ENCODE measurements at regions not wholly inside any gene's neighbourhood (a gene's known extent, or its start where the extent isn't known, plus 50 kb on each side); places are given as distances from the start of the nearest gene placed in this dataset.

- no peak for TF ChIP-seq EZH2 (IDR thresholded peaks at IDR 0.05; ENCODE audit: low read depth, unreplicated experiment)
- TF ChIP-seq CTCF (conservative IDR thresholded peaks at IDR 0.05; ENCODE audit: low read depth in 2 of 2) = no peak
- TF ChIP-seq REST (IDR thresholded peaks at IDR 0.05; ENCODE audit: unreplicated experiment) = no peak
- TF ChIP-seq POLR2AphosphoS5 (IDR thresholded peaks at IDR 0.05; ENCODE audit: low read depth) = no peak
- TF ChIP-seq CREB1 (CRISPR knock-in tag; IDR thresholded peaks at IDR 0.05; ENCODE audit: low read depth) = no peak
- no peak for TF ChIP-seq EZH2phosphoT487 (IDR thresholded peaks at IDR 0.05; ENCODE audit: unreplicated experiment)
Observed at GRCh38 chr1:118739501-118739900, 248.6 kb downstream of the TBX15 start.
